Endothelial cell of hepatic sinusoid (primary cell): ENCODE measurements at regions not wholly inside any gene's neighbourhood (a gene's known extent, or its start where the extent isn't known, plus 50 kb on each side); places are given as distances from the start of the nearest gene placed in this dataset.
"Not testable (repeated sequence)": the region's sequence is repeated elsewhere in the genome, so short reads cannot be mapped to it uniquely, and the experiment has no call there.

ENCODE experiments used
- in situ Hi-C: cut with HindIII; loops from 2 replicates; pipeline ENCODE4 v1.10.0; 2017; ENCODE audit warnings: low sequenced_read_pairs

DNA sequence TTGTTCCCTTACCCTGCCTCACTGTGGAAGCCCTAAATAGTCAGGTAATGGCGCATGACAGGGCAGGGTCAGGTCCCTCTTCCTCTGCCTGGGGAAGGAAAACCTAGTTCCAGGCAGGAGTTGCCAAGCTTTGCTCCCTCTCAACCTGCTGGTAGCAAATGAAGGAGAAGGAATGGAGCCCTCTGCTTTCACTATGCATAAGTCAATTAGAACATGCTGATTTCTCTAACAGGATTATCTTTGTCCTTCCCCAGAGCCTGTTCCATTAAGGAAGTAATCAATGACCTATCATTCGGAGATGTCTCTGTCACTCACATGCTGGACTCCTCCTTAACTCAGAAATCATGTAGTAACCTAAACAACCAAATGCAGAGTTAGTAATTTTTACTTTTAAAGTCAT, 161.8 kb upstream of the NFIA start:
- in situ Hi-C loops: no loop called here

- in situ Hi-C loops: loop anchor here (5.0 kb wide), 1 partner anchor 38 kb away; no protein-coding TSS in a partner anchor
These were observed 163.5 kb upstream of the NFIA start for GRCh38 chr1:60918867-60919266.

DNA sequence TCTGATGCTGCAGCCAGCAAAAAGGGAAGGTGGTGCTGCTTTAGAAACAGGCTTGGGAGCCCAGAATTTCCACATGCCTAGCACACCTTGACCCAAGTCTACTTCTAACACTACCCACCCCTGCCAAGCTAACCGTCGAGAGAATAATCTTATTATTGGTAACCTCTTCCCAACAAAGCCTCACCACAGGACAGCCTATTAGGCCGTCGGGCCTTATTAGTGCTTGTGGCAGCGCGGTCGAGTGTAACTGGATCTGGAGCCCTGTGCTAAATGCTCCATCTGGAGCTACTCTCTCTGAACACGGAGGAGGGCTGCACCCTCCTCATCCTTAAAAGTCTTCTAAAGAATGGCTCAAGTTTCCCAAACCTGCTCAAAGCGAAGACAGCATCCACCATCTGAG, 165.5 kb upstream of the NFIA start:
- in situ Hi-C loops: loop anchor here (5.0 kb wide), 1 partner anchor 40 kb away; no protein-coding TSS in a partner anchor

DNA sequence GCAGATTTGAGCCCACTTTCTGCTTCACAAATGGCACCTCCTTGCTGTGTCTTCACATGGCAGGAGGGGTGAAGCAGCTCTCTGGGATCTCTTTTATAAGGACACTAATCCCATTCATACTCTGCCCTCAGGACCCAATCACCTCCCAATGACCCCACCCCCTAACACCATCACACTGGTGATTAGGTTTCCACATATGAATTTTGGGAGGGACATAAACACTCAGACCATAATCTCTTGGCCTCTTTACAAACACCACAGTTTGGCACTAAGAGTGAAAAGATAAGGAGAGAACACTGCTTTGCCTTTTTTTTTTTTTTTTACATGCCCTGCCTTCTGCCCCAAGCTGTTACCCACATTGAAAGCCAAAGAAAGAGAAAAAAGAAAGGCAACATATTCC, 166.2 kb upstream of the NFIA start:
- in situ Hi-C loops: loop anchor here (5.0 kb wide), 1 partner anchor 41 kb away; no protein-coding TSS in a partner anchor

GRCh38 chr1:60915441-60915840, 166.9 kb upstream of the NFIA start:
- in situ Hi-C loops: loop anchor here (5.0 kb wide), 1 partner anchor 42 kb away; no protein-coding TSS in a partner anchor

DNA sequence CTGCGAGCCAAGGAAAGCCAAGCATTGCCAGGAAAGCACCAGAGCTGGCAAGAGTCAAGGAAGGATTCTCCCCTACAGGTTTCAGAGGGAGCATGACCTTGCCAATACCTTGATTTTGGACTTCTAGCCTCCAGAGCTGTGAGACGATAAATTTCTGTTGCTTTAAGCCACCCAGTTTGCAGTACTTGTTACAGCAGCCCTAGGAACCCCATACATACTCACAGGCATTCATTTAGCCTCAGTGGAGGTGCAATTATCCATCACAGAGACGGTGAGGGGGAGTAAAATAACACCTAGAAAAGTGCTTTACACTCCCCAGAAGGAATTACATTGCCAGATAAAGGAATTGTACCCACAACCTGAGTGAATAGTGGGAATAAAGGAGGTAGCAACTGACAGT, 167.4 kb upstream of the NFIA start:
- in situ Hi-C loops: loop anchor here (5.0 kb wide), 1 partner anchor 42 kb away; no protein-coding TSS in a partner anchor

DNA sequence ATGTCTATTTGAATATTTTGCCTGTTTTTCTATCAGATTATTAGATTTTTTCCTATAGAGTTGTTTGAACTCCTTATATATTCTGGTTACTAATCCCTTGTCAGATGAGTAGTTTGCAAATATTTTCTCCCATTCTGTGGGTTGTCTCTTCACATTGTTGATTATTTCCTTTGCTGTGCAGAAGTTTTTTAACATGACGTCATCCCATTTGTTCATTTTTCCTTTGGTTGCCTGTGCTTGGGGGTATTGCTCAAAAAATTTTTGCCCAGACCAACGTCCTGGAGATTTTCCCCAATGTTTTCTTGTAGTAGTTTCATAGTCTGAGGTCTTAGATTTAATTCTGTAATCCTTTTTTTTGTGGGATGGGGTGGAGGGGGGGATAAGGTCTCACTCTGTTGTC, 168.7 kb upstream of the NFIA start:
- in situ Hi-C loops: not testable (repeated sequence)

DNA sequence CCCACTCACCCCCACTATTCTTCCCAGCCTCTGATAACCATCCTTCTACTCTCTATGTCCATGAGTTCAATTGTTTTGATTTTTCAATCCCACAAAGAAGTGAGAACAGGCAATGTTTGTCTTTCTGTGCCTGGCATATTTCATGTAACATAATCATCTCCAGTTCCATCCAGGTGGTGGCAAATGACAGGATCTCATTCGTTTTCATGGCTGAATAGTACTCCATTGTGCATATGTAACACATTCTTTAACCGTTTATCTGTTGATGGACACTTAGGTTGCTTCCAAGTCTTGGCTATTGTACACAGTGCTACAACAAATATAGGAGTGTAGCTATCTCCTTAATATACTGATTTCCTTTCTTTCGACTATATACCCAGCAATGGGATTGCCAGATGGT, 169.3 kb upstream of the NFIA start:
- in situ Hi-C loops: no loop called here

DNA sequence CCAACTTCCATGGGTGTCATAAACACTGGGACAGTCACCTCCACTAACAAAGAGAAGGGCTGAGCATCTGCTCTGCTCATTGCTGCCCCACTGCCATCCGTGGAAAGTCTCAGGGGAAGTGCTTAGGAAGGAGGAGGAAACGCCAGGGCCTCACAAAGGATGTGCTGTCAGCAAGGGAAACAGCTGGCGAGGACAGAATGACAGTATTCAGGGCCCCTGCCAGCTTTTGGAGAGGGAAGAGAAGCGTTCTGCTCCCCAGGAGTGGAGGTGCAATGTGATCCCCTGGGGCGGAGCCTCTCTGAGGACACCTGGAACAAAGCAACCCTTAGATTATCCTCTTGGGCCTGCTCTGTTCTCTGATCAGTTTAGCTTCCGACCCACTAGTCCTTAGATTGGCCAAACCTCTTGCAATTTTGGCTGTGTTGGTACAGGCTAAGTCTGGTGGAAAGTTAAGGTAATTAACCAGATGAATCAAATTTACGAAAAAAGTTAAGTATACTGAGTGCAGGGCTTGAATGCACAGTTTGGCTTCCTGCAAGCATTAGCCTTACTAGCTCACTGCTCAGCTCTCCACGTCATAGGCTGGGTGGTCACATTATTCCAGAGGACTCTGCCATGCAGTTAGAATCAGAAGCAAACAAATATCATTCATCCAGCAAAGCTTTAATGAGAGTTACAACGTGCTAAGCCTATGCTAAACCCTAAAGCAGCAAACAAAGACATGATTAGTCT, 170.2 kb upstream of the NFIA start:
- in situ Hi-C loops: no loop called here

GRCh38 chr1:60908159-60908558, 174.2 kb upstream of the NFIA start:
- in situ Hi-C loops: no loop called here

- in situ Hi-C loops: no loop called here
These were observed 175.8 kb upstream of the NFIA start for GRCh38 chr1:60906526-60906925.

- in situ Hi-C loops: no loop called here
These were observed 176.3 kb upstream of the NFIA start for GRCh38 chr1:60906039-60906438.

DNA sequence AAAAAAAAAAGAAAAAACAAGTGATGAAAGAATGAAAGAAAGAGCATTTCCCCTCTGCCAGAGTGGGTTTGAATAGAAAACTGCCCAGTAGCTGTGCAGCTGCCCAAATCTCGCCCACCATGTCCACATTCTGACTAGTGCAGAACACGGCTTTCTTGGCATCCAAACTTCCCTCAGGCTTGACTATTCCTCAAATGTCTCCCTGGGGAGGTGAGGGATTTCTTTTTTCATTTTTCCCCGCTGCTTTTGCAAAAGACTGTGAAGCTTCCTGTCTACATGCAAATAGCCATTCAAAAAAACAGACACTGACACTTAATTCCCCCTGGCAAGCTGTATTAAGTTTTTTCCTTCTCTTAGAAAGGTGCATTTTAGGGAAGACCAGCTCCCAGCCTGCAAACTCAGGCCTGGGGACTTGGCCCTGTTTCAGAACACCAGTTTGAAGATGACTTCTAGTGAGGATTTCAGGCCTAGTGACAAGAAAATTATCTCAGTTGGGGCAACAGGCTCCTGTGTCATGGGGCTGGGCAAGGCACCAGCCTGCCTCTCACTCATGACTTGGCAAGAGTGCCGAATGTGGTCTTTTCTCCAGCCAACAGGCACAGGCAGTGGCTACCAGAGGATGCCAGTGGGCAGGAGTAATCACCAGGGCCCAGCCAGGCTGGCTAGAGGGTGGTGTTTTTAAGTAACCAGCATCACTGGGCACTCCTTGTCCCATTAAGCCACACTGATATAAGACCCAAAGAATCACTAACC, 178.1 kb upstream of the NFIA start:
- in situ Hi-C loops: no loop called here

- in situ Hi-C loops: no loop called here
These were observed 178.8 kb upstream of the NFIA start for GRCh38 chr1:60903591-60903990.

- in situ Hi-C loops: no loop called here
These were observed 182.9 kb upstream of the NFIA start for GRCh38 chr1:60899464-60899863.

DNA sequence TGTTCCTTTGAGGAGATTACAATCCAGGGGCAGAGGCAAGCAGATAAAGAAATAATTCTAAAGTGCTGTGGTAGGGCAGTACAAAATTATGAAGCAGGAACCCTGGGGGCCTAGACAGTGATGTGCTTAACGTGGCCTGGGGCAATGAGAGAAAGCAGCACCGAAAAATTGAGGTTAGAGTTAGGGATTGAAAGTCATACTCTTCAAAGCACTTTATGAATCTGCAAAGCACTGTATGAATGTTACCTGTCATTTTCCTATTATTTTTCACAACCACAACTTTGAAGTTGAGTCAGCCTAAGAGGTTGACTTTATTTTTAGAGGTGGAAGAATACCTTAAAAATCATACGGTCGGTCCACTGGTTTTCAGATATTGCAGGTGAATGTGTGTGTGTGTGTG, 183.4 kb upstream of the NFIA start:
- in situ Hi-C loops: no loop called here

DNA sequence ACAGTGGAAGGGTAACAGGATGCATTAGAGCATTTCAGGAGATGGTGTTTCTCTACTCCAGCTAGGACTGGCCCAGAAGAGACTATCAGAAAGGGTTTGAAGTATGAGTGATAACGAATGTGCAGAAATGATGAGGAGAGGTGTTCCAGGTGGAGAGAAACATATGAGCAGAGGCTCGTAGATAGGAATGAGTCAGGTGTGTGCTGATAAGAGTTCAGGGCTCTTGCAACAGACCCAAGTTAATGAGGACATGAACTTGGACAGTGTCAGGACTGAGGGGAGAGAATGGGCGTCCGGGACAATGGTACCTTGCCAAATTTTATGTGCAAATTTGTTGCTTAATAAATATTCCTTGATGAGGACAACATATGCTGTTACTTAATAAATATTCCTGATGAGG, 183.9 kb upstream of the NFIA start:
- in situ Hi-C loops: no loop called here

- in situ Hi-C loops: no loop called here
These were observed 185.5 kb upstream of the NFIA start for GRCh38 chr1:60896701-60897363.

DNA sequence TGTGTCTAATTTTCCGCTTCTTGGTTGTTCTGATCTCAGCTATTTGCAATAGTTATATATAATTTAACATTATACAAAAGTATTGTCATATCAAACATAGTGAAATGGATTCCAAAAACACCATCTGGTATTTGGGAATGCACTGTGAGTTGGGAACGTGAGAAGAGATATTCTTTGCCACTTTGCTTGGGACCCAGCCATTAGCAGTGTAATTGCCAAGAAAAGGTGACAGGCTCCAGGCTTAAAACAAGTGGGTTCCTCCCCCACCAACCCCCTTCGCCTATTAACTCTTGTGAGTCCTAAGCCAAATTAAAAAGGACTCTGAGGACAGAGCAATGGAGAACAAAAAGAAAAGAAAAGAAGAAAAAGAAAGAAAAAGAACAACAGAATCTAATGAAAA, 186.7 kb upstream of the NFIA start:
- in situ Hi-C loops: no loop called here

DNA sequence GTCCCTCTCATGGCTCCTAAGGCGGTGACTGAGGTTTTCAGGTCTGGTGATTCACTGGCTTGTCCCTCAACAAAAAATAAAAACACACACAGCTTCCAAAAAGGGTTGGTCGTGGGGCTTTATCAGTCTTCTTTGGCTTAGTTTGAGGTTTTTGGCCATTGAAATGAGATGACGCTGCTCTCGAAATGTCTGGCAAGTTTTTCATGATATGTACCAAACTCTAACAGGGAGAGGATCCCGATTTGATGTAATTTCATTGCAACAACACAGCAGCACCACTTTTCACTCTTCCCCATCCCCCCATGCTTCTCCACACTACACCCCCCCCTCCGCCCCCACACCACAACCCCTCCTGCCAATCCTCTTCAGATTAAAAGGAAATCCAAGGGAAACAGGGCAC, 187.1 kb upstream of the NFIA start:
- in situ Hi-C loops: no loop called here

- in situ Hi-C loops: no loop called here
These were observed 187.6 kb upstream of the NFIA start for GRCh38 chr1:60894741-60895140.

DNA sequence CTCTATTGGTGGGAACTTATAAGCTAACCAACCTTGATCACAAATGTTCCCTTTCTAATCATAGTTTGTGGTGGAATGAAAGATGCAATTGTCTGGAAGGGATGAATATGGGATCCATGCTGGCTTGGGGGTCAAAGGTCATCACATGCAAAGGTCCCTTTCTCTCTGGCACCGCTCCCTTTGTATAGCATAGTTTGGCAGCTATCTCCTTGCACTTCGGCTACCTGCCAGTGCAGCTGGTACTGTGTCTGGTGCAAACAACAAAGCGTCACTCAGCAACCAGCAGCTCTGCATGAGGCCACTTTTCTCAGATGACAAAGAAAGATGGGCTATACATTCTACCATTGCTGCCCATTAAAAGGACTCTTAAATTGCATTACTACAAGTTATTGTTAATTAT, 188.2 kb upstream of the NFIA start:
- in situ Hi-C loops: no loop called here
